CD4-positive, alpha-beta T cell (primary cell): ENCODE measurements at regions not wholly inside any gene's neighbourhood (a gene's known extent, or its start where the extent isn't known, plus 50 kb on each side); places are given as distances from the start of the nearest gene placed in this dataset.

ENCODE experiments used
- ATAC-seq: fragments of 200-7000 bp; cut with Tn5 transposase; one replicate; pipeline ENCODE4 v1.10.0; 2022; ENCODE audit warnings: mild to moderate bottlenecking; ENCODE audit not compliant: poor library complexity
- CTCF ChIA-PET: fragments of 350-600 bp; sonication (Branson Sonifier 250); formaldehyde crosslinking; loops from one replicate; lab custom pipeline; 2021; ENCODE audit warnings: antibody characterized with exemption, inconsistent platforms; lab: Charles Lee
- POLR2A ChIA-PET: fragments of 350-600 bp; sonication (Branson Sonifier 250); formaldehyde crosslinking; loops from one replicate; lab custom pipeline; 2021; ENCODE audit warnings: antibody characterized with exemption, inconsistent platforms; lab: Charles Lee
- DNase-seq, 14 experiments: peaks; one replicate each; pipeline ENCODE4 v3.0.0-alpha.2; 2013 to 2020; ENCODE audit warnings: mixed read lengths in 2 of 14
- H3K27ac ChIP-seq, 2 donors: one replicate each; pipeline versions ENCODE4 v1.5.1 to v1.7.0; 2013; ENCODE audit warnings: low read length in 2 of 2, low read depth in 1 of 2, mild to moderate bottlenecking in 1 of 2
- H3K27me3 ChIP-seq, 2 experiments: 1 replicate in 1 of 2; 2 replicates in 1 of 2; pipeline versions ENCODE4 v1.6.1 to v1.7.0; 2013; ENCODE audit warnings: low read length in 2 of 2, control low read depth in 1 of 2, mild to moderate bottlenecking in 1 of 2, moderate library complexity in 1 of 2; ENCODE audit not compliant: insufficient read depth in 2 of 2, control insufficient read depth in 1 of 2
- H3K36me3 ChIP-seq: one replicate; pipeline ENCODE4 v1.6.1; 2013; ENCODE audit warnings: low read length, control low read depth; ENCODE audit not compliant: insufficient read depth
- H3K4me1 ChIP-seq: one replicate; pipeline ENCODE4 v1.6.1; 2013; ENCODE audit warnings: low read length, control low read depth; ENCODE audit not compliant: insufficient read depth
- H3K4me3 ChIP-seq: one replicate; pipeline ENCODE4 v1.5.1; 2013; ENCODE audit warnings: mild to moderate bottlenecking, low read length, moderate library complexity
- H3K9me3 ChIP-seq, 2 experiments: 1 replicate in 1 of 2; 2 replicates in 1 of 2; pipeline versions ENCODE4 v1.6.1 to v1.7.0; 2013; ENCODE audit warnings: low read length in 2 of 2, mild to moderate bottlenecking in 2 of 2, control low read depth in 1 of 2, moderate library complexity in 1 of 2; ENCODE audit not compliant: control insufficient read depth in 1 of 2, insufficient read depth in 1 of 2
- H3K27ac Mint-ChIP-seq: one replicate; pipeline ENCODE4 v1.8.0; 2020; ENCODE audit warnings: mixed read lengths
- H3K27me3 Mint-ChIP-seq: one replicate; pipeline ENCODE4 v1.8.0; 2021; ENCODE audit warnings: mixed read lengths
- H3K36me3 Mint-ChIP-seq: one replicate; pipeline ENCODE4 v1.8.0; 2021; ENCODE audit warnings: low read depth, mixed read lengths
- H3K4me1 Mint-ChIP-seq: one replicate; pipeline ENCODE4 v1.8.0; 2021; ENCODE audit warnings: low read depth, mixed read lengths
- H3K4me3 Mint-ChIP-seq: one replicate; pipeline ENCODE4 v1.8.0; 2020; ENCODE audit warnings: mild to moderate bottlenecking, mixed read lengths
- H3K9me3 Mint-ChIP-seq: one replicate; pipeline ENCODE4 v1.8.0; 2020; ENCODE audit warnings: mixed read lengths
- intact Hi-C, 2 experiments: fragments of 100-400 bp; cut with DNase I in 1 of 2; cut with micrococcal nuclease in 1 of 2; formaldehyde crosslinking; loops; one replicate each; pipeline versions ENCODE4 v1.15.1 to v1.9.0; 2023 to 2025; cut with DNase I, micrococcal nuclease
- TF ChIP-seq, protein P1 (sequence below): fragments of 200-600 bp; IDR thresholded peaks from one replicate; pipeline ENCODE4 v1.8.0; 2022; ENCODE audit warnings: antibody characterized with exemption, mild to moderate bottlenecking

- no peaks in the 10 kb centered on the region for H3K4me1 ChIP-seq
- no peak overlapping the region for H3K27ac ChIP-seq
- H3K27me3 ChIP-seq = peaks cover 0 to 5% of the 10 kb centered on the region in 2 experiments
- no peak overlapping the region for H3K27ac Mint-ChIP-seq
- H3K36me3 Mint-ChIP-seq = no peaks in the 10 kb centered on the region
- no peaks in the 10 kb centered on the region for H3K9me3 Mint-ChIP-seq
- no peaks in the 10 kb centered on the region for H3K9me3 ChIP-seq
- peaks cover 16% of the 10 kb centered on the region for H3K27me3 Mint-ChIP-seq
- intact Hi-C loops = no loop called here
- DNase-seq = no peak
- H3K4me3 Mint-ChIP-seq = no peak overlapping the region
- H3K4me1 Mint-ChIP-seq = no peaks in the 10 kb centered on the region
- no peak for ATAC-seq
- no peak overlapping the region for H3K4me3 ChIP-seq
- no peaks in the 10 kb centered on the region for H3K36me3 ChIP-seq
- POLR2A ChIA-PET = no interaction called here
- CTCF ChIA-PET = no interaction called here
- TF ChIP-seq, protein P1, sequence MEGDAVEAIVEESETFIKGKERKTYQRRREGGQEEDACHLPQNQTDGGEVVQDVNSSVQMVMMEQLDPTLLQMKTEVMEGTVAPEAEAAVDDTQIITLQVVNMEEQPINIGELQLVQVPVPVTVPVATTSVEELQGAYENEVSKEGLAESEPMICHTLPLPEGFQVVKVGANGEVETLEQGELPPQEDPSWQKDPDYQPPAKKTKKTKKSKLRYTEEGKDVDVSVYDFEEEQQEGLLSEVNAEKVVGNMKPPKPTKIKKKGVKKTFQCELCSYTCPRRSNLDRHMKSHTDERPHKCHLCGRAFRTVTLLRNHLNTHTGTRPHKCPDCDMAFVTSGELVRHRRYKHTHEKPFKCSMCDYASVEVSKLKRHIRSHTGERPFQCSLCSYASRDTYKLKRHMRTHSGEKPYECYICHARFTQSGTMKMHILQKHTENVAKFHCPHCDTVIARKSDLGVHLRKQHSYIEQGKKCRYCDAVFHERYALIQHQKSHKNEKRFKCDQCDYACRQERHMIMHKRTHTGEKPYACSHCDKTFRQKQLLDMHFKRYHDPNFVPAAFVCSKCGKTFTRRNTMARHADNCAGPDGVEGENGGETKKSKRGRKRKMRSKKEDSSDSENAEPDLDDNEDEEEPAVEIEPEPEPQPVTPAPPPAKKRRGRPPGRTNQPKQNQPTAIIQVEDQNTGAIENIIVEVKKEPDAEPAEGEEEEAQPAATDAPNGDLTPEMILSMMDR = no peak
Observed at GRCh38 chr2:45211636-45212035, 202.4 kb upstream of the SIX2 start.

DNA sequence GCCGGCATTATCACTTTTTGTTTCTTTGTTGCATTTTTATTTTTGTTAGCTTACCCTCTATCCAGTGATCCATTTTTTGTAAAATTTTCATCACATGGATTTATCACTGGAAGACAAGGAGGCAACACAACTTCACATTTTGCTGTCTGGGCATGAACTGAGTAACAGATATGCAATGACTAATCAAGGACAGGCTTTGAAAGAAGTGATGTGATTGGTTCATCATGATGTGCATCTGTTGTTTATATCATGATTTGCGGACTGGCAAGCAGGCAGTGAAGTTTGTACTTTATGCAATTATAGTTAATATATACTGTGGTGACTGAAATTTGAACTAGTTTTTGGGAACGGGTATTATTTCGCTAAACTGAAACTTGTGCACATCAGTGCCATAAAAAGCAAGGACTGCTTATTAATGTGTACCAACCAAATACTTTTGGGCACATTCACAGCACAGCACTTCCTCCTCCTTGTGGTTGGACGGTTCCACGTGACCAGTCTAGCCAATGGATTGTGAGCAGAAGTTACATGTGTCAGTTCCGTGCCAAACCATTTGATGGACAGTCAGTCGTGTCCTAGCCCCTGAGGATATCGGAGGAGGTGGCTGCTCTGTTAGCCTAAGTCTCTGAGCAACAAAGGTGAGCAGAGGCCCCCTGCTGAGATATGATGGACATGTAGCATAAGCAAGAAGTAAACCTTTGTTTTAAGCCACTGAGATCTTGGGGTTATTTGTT lies 201.4 kb upstream of the SIX2 start:
- Mint-ChIP-seq H3K4me1 (no peaks in the 10 kb centered on the region), H3K4me3 (no peak overlapping the region), H3K27ac (no peak overlapping the region), H3K27me3 (peaks cover 16% of the 10 kb centered on the region), H3K36me3 (no peaks in the 10 kb centered on the region), H3K9me3 (no peaks in the 10 kb centered on the region)
- intact Hi-C loops = no loop called here
- H3K4me3 ChIP-seq = no peak overlapping the region
- H3K36me3 ChIP-seq = no peaks in the 10 kb centered on the region
- H3K9me3 ChIP-seq = no peaks in the 10 kb centered on the region
- peaks cover 0 to 3% of the 10 kb centered on the region in 2 experiments for H3K27me3 ChIP-seq
- ChIA-PET POLR2A (no interaction called here), CTCF (no interaction called here)
- TF ChIP-seq, protein P1 = no peak
- no peak overlapping the region for H3K27ac ChIP-seq
- ATAC-seq (no peak), DNase-seq (no peak)
- no peaks in the 10 kb centered on the region for H3K4me1 ChIP-seq

DNA sequence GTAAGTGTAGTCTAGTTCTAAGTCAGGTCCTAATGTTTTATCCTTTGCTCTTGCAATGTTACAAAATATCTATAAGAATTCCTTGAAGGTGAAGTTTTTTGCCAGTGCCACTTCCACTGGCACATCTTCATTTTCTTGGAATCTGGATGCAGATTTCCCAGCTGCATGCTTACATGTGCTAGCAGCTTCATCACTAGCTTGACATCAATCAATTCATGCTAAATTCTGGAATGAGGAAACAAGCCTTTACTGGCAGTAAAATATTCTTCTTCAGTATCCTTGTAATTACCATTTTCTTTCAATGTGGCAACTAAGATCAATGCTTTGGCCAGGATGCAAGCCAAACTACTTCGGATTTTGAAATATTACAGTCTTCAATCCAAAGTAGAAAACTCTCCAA lies 200.6 kb upstream of the SIX2 start:
- no peak overlapping the region for H3K27ac Mint-ChIP-seq
- H3K36me3 Mint-ChIP-seq = no peaks in the 10 kb centered on the region
- no peak overlapping the region for H3K4me3 Mint-ChIP-seq
- H3K27me3 ChIP-seq = peaks cover 0 to 3% of the 10 kb centered on the region in 2 experiments
- no peaks in the 10 kb centered on the region for H3K36me3 ChIP-seq
- no peaks in the 10 kb centered on the region for H3K9me3 Mint-ChIP-seq
- no peak overlapping the region for H3K4me3 ChIP-seq
- POLR2A ChIA-PET = no interaction called here
- TF ChIP-seq, protein P1 = no peak
- H3K4me1 Mint-ChIP-seq = no peaks in the 10 kb centered on the region
- H3K4me1 ChIP-seq = no peaks in the 10 kb centered on the region
- H3K9me3 ChIP-seq = no peaks in the 10 kb centered on the region
- no peak overlapping the region for H3K27ac ChIP-seq
- peaks cover 16% of the 10 kb centered on the region for H3K27me3 Mint-ChIP-seq
- no peak for DNase-seq
- ATAC-seq = no peak
- intact Hi-C loops = no loop called here
- CTCF ChIA-PET = no interaction called here
